GM12864 (cell line): ENCODE measurements at regions not wholly inside any gene's neighbourhood (a gene's known extent, or its start where the extent isn't known, plus 50 kb on each side); places are given as distances from the start of the nearest gene placed in this dataset.

Source experiments
- DNase-seq: peaks from one replicate; pipeline ENCODE4 v3.0.0-alpha.2; 2011; ENCODE audit warnings: low read depth
- H3K4me3 ChIP-seq: 2 replicates; pipeline ENCODE4 v1.5.1; 2011; ENCODE audit warnings: mild to moderate bottlenecking, low read depth, low read length, control low read depth
- TF ChIP-seq, protein P1 (sequence below): IDR thresholded peaks from 2 replicates; pipeline ENCODE4 v1.5.1; 2011; ENCODE audit warnings: low read depth, mild to moderate bottlenecking, moderate library complexity, low read length, control low read depth, inconsistent platforms; ENCODE audit errors: missing control alignments

DNA sequence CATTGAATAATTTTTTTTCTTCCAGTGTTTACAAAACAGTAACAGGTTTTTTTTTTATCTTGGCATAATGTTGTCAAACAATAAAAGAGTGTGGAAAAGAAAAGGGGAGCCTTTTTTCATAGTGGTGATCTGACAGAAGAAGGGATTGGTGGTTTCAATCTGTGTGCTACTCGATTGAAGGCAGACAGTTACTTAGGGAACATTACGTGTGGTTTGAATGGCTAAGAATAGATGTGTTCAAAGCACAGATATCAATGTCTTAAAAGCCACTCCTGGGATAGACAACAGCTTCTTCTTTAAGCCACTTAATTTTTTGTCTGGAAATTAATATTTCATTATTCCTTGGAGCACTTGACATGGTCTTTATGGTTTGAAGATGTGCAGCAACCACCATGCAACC, 558.6 kb upstream of the ADGRL2 start:
- DNase-seq: no peak
- TF ChIP-seq, protein P1, sequence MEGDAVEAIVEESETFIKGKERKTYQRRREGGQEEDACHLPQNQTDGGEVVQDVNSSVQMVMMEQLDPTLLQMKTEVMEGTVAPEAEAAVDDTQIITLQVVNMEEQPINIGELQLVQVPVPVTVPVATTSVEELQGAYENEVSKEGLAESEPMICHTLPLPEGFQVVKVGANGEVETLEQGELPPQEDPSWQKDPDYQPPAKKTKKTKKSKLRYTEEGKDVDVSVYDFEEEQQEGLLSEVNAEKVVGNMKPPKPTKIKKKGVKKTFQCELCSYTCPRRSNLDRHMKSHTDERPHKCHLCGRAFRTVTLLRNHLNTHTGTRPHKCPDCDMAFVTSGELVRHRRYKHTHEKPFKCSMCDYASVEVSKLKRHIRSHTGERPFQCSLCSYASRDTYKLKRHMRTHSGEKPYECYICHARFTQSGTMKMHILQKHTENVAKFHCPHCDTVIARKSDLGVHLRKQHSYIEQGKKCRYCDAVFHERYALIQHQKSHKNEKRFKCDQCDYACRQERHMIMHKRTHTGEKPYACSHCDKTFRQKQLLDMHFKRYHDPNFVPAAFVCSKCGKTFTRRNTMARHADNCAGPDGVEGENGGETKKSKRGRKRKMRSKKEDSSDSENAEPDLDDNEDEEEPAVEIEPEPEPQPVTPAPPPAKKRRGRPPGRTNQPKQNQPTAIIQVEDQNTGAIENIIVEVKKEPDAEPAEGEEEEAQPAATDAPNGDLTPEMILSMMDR: no peak
- no peak overlapping the region for H3K4me3 ChIP-seq

DNA sequence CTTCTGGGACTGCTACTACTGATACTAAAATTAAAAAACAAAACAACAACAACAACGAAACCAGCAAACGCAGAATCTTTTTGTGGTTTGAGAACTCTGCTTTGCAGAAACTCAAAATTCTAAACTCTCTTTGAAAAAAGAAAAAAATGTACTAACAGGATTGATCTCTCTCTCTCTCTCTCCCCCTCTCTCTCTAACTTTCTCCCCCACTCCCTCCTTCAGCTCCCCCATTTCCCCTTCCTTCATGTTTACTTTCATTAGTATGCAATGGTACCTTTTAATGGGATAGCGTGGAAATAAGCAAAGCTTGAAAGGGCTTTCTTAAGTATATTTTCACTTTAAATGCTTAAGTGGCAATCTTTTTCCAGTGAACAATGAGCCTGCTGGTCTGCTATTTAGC, 562.6 kb upstream of the ADGRL2 start:
- TF ChIP-seq, protein P1: no peak
- peak overlapping the region; percentile 35; the same call in 1 of the 2 replicates for H3K4me3 ChIP-seq
- DNase-seq: no peak

DNA sequence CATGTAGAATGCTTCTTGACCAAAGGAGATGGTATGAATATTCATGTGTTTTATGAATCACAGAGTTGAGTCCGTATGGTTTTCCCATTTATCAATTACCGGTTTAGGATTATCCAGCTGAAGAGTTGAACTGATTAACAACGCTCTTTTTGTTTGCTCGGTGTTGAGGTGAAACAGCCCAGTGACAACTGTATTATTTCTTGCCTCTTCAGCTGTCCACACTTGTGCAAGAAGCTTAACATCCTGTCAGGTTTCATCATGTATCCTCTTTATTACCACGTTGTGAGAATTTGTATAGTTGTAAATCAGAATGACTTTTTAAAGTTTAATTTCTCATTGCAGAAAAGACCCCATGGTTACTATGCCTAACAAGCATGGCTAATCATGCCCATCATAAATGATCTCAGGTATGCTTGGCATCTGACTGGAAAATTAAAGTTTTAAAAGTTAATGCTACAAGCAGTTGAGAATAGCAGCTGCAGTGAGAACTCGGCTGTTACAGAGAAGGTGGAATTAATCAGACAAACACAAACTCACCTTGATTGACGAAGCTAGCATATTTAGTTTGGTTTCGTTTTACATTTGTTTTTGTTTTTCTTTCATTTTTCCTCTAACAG, 563.2 kb upstream of the ADGRL2 start:
- peak overlapping the region; percentile 35 for H3K4me3 ChIP-seq

DNA sequence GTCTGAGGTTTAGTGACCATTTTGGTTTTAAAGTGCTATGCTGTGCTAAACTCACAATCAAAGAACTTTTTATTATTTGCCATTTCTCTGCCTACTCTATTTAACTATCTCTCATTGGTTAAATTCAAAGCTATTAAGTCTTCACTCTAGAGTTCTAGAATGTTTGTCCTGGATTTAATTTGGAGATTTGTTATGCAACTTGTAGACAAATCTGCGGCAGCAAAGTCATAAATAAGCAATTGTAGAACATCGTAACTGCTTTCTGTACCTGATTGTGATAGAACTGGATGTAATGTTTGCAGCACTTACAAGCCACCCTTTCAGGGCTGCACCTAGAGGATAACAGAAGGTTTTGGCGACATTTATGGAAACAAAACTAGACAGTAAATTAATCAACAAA, 566.5 kb upstream of the ADGRL2 start:
- TF ChIP-seq, protein P1: no peak
- no peak for DNase-seq
- H3K4me3 ChIP-seq: no peak overlapping the region

More for the DNA sequence above, 563.2 kb upstream of the ADGRL2 start:
- TF ChIP-seq, protein P1: no peak
- DNase-seq: no peak

DNA sequence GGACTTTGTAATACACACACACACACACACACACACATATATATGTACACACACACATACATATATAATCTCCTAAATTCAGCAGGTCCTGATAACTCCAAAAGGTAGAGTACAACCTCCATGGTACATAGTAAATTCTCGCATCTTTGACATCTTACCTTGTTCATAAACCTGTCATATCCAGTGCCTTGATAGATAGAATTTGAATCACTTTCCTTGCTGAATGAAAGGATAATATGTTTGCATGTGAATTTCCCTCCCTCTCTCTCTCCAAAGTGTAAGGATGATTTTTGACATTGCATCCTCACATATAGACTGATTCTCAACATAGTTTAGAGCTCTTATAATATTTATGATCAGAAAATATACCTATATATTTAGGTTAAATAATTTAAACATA, 567.1 kb upstream of the ADGRL2 start:
- no peak for DNase-seq
- TF ChIP-seq, protein P1: no peak
- no peak overlapping the region for H3K4me3 ChIP-seq

DNA sequence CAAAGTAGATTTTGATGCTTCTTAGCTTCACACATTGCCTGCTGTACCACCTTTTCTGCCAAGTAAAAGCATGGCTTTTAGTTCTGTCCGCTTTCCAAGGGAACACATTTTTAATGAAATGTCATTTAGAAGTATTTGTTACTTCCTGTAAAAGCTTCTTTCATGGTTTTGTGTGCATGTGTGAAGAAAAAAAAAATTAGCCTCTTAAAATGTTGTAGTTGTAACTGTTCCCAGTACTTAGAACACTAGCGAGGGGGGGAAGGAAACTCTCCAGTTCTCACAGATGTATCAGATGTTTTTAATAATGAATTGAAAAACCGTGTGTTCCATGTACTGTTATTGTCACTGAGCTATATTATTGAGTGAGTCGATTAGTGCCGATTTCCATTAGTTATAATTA, 568.3 kb upstream of the ADGRL2 start:
- TF ChIP-seq, protein P1: no peak
- no peak overlapping the region for H3K4me3 ChIP-seq
- no peak for DNase-seq

DNA sequence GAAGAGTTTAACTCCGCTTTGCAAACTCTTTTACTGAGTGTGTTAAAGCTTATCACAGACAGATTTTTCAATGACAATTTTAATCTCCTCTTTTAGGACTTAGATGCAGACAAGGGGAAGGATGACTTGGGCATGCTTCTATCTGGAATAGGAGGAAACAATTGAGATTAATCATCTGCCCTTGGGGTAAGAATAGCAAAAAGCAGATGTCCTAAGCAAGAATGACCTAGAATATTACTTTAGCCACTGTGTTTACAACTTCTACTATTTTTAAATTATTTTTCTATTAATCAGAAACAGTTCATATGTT, 569.0 kb upstream of the ADGRL2 start:
- TF ChIP-seq, protein P1: no peak
- DNase-seq: no peak
- H3K4me3 ChIP-seq: no peak overlapping the region
